ENCODE measurements at regions not wholly inside any gene's neighbourhood (a gene's known extent, or its start where the extent isn't known, plus 50 kb on each side); places are given as distances from the start of the nearest gene placed in this dataset.

DNA sequence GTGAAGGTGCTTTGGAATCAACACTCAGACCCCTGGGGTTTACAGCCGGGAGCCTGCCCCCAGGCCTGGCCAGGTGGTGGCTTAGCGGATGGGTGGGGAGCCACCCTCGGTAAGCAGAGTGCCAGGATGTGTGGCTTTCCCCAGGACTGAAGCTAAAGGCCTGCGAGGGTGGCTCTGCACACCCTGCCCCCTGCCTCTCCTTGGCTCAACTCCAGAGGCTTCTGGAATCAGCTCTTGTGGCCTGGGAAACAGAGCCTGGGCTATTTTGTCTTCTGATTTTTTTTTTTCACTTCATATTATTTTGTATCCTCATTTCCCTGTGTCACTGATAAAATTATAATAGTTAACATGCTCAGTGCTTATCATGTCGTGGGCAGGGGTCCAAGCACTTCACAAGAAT, 79.8 kb downstream of the RHOB start:
- H3K27me3 ChIP-seq (replicated peaks in 1 of 7), result peaks cover 0 to 4% (median 0%) of the 10 kb centered on the region in 7 donors
- no peaks in the 10 kb centered on the region for H3K9me3 ChIP-seq
- no peak for DNase-seq
- peak overlapping the region in 5 of 8 donors; percentile 30 to 80 (median 64) for H3K27ac ChIP-seq
- peaks cover 8 to 35% (median 23%) of the 10 kb centered on the region in 6 donors for H3K4me1 ChIP-seq
- H3K36me3 ChIP-seq, result no peaks in the 10 kb centered on the region
- WGBS, 5 donors, result 43 to 67% (median 52%) methylated on average over 5 of the region's 5 CpGs
- H3K4me3 ChIP-seq, result no peak overlapping the region
- TF ChIP-seq POLR2AphosphoS5 (IDR thresholded peaks at IDR 0.05) (no peak), POLR2A (IDR thresholded peaks at IDR 0.05) (no peak)
- TF ChIP-seq, protein P1, sequence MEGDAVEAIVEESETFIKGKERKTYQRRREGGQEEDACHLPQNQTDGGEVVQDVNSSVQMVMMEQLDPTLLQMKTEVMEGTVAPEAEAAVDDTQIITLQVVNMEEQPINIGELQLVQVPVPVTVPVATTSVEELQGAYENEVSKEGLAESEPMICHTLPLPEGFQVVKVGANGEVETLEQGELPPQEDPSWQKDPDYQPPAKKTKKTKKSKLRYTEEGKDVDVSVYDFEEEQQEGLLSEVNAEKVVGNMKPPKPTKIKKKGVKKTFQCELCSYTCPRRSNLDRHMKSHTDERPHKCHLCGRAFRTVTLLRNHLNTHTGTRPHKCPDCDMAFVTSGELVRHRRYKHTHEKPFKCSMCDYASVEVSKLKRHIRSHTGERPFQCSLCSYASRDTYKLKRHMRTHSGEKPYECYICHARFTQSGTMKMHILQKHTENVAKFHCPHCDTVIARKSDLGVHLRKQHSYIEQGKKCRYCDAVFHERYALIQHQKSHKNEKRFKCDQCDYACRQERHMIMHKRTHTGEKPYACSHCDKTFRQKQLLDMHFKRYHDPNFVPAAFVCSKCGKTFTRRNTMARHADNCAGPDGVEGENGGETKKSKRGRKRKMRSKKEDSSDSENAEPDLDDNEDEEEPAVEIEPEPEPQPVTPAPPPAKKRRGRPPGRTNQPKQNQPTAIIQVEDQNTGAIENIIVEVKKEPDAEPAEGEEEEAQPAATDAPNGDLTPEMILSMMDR (IDR thresholded peaks at IDR 0.05 in 8 of 11, conservative IDR thresholded peaks at IDR 0.05 in 3 of 11), result no peak
- intact Hi-C loops (cut with DNase I; ENCODE audit: low total_unique reads), result no loop called here

DNA sequence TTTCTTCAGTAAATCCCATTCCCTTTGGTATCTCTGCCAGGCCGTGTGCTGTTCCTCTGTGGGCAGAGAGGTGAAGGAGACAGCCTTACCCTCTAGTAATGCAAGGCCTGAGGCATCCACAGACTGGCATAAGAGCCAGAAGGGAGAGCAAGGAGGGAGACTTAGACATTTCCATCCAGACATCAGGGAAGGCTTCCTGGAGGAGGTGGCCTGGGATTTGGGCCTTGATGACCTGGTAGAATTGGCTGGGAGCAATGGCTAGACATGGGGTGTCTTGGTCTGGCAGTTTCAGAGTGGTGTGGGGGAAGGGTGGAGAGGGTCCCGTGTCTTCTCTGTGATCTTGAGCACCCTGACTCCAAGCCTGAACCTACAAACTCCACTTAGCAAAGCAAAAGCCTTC, 81.8 kb downstream of the RHOB start:
- Histone ChIP-seq H3K4me3 (no peak overlapping the region), H3K4me1 (peaks cover 8 to 46% (median 29%) of the 10 kb centered on the region in 6 donors), H3K9me3 (no peaks in the 10 kb centered on the region), H3K27me3 (replicated peaks in 1 of 7) (peaks cover 0 to 7% (median 0%) of the 10 kb centered on the region in 7 donors), H3K27ac (no peak overlapping the region), H3K36me3 (no peaks in the 10 kb centered on the region)
- intact Hi-C loops (cut with DNase I; ENCODE audit: low total_unique reads), result no loop called here
- no peak for TF ChIP-seq POLR2A (IDR thresholded peaks at IDR 0.05)
- TF ChIP-seq POLR2AphosphoS5 (IDR thresholded peaks at IDR 0.05), result no peak
- TF ChIP-seq, protein P1 (IDR thresholded peaks at IDR 0.05 in 8 of 11, conservative IDR thresholded peaks at IDR 0.05 in 3 of 11), result no peak
- 72 to 88% (median 84%) methylated on average over 2 of the region's 2 CpGs for WGBS, 5 donors
- no peak for DNase-seq

DNA sequence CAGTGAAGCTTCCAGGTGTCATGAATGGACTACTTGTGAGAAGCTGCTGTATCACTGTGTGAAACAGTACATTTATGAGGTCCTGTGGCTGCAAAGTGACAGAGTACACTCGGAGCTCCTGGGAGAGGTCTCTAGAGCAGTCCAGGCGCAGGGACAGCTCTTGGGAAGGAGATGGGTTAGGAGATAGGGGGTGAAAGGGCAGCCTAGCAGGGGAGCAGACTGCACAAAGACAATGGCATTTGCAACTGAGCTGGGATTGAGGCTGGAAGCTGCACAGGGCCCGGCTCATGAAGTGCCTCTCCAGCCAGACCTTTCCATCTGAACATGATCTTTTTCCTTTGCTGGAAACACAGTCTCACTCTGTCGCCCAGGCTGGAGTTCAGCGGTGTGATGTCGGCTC, 83.6 kb downstream of the RHOB start:
- H3K36me3 ChIP-seq, result no peaks in the 10 kb centered on the region
- intact Hi-C loops (cut with DNase I; ENCODE audit: low total_unique reads), result loop anchor here (10.0 kb wide), 1 partner anchor 56 kb away; no protein-coding TSS in a partner anchor
- H3K27ac ChIP-seq, result peak overlapping the region in 1 of 8 donors; percentile 61
- TF ChIP-seq POLR2A (IDR thresholded peaks at IDR 0.05) (no peak), POLR2AphosphoS5 (IDR thresholded peaks at IDR 0.05) (no peak)
- TF ChIP-seq, protein P1 (IDR thresholded peaks at IDR 0.05 in 8 of 11, conservative IDR thresholded peaks at IDR 0.05 in 3 of 11), result no peak
- peaks cover 0 to 39% (median 20%) of the 10 kb centered on the region in 6 donors for H3K4me1 ChIP-seq
- 91 to 98% (median 93%) methylated on average over 6 of the region's 6 CpGs for WGBS, 5 donors
- H3K4me3 ChIP-seq, result no peak overlapping the region
- peak; percentile 56 for DNase-seq
- H3K27me3 ChIP-seq (replicated peaks in 1 of 7), result peaks cover 0 to 4% (median 0%) of the 10 kb centered on the region in 7 donors
- no peaks in the 10 kb centered on the region for H3K9me3 ChIP-seq

DNA sequence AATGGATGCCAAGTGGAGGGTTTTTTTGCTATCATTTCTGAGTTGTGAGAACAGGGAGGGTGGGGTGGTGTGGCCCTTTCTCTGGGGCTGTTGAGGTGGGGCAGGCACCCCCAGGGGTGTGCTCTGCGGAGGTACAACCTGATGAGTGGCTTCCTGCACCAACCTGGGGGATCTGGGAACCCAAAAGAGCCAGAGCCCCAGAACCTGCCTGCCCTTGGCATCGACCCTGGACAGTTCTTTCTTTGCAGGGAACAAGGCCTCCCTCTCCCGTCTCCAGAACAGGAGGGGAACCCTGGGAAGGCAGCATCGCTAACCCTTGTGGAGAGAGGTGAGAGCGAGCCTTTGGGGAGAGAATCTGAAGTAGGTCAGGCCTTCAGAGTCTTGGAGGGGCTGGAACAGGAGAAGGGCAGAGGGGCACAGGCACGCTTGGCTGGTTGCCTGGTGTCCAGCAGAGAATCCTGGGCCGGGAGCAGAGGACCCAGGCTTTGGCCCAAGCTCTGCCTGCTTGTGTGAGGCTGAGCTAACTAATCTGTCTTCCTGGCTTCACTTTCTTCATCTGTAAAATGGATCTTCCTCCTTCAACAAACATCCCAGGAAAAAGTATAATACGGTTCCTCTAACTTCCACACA, 84.9 kb downstream of the RHOB start:
- peak overlapping the region in 5 of 8 donors; percentile 12 to 61 (median 33) for H3K27ac ChIP-seq
- intact Hi-C loops (cut with DNase I; ENCODE audit: low total_unique reads), result loop anchor here (10.0 kb wide), 1 partner anchor 57 kb away; no protein-coding TSS in a partner anchor
- peak; percentile 61 for DNase-seq
- no peak overlapping the region for H3K4me3 ChIP-seq
- H3K36me3 ChIP-seq, result no peaks in the 10 kb centered on the region
- H3K9me3 ChIP-seq, result no peaks in the 10 kb centered on the region
- WGBS, 5 donors, result 71 to 79% (median 74%) methylated on average over 8 of the region's 8 CpGs
- H3K27me3 ChIP-seq (replicated peaks in 1 of 7), result peaks cover 0 to 4% (median 0%) of the 10 kb centered on the region in 7 donors
- TF ChIP-seq POLR2AphosphoS5 (IDR thresholded peaks at IDR 0.05), result no peak
- TF ChIP-seq, protein P1 (IDR thresholded peaks at IDR 0.05 in 8 of 11, conservative IDR thresholded peaks at IDR 0.05 in 3 of 11), result no peak
- no peak for TF ChIP-seq POLR2A (IDR thresholded peaks at IDR 0.05)
- H3K4me1 ChIP-seq, result peaks cover 0 to 35% (median 15%) of the 10 kb centered on the region in 6 donors

Measured in spleen (tissue), 11 donors.